ENCODE measurements at regions not wholly inside any gene's neighbourhood (a gene's known extent, or its start where the extent isn't known, plus 50 kb on each side); places are given as distances from the start of the nearest gene placed in this dataset.

DNA sequence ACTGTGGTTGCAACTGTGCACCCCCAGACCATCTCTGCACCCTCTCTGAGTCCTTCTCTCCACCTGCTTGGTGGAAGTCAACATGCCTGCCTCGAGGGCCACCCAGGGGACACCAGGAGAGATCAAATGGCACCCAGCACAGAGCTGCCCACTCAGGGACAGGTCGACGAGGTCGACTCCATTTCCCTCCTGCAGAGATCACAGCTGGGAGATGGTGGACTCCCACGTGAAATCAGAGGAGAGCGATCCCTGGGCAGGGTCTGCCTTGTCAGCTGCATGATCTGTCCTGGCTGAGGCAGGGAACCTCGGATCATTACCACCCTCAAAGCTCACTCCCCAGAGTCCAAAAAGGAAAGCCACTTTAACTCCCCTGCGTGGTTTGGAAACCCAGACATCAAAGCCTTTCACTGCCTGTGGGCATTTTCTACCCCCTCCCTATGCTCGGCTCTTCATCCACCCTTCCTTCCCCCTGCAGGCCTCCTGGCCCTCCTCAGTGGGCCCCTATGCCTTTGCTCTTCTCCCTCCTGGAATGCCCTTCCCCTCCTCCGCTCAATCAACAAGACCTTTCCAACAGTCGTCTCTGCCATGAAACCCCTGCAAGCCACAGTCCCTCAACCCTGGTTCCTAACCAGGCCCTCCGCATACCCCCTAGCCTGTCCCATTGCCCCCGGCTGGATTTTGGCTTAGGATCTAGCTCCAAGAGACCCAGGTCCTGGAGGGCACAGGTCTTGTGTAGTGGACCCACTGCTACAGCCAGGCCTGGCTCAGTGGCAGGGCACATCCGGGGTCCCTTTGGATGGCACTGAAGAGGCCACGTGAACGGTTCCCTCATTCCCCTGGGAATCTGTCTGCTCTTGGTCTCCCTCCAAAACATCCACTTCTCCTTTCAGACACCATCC lies 103.8 kb upstream of the RPL38 start:
- Histone ChIP-seq H3K4me1 (ENCODE audit: control insufficient read depth, low read depth, low read length) (no peaks in the 10 kb centered on the region), H3K79me1 (ENCODE audit: low read length) (no peaks in the 10 kb centered on the region), H3K18ac (ENCODE audit: low read length) (no peak overlapping the region), H3K4ac (ENCODE audit: low read depth, low read length) (no peak overlapping the region), H3K23ac (ENCODE audit: low read length) (no peak overlapping the region), H3K36me3 (ENCODE audit: control insufficient read depth, insufficient read depth, low read length) (no peaks in the 10 kb centered on the region), H3K4me3 (ENCODE audit: low read length) (no peak overlapping the region), H2BK5ac (ENCODE audit: low read length) (no peak overlapping the region), H2BK15ac (replicated peaks; ENCODE audit: low read depth) (no peak overlapping the region), H3K27ac (ENCODE audit: low read depth, low read length) (no peak overlapping the region), H4K8ac (ENCODE audit: low read depth, low read length) (no peak overlapping the region), H2AK5ac (ENCODE audit: low read length) (no peak overlapping the region), H4K5ac (ENCODE audit: low read length) (no peak overlapping the region), H2BK120ac (ENCODE audit: low read depth, low read length) (no peak overlapping the region), H3K56ac (ENCODE audit: low read length) (no peak overlapping the region), H3K9ac (ENCODE audit: low read length) (no peak overlapping the region), H3K79me2 (ENCODE audit: control insufficient read depth, insufficient read depth, low read length) (no peaks in the 10 kb centered on the region), H3K27me3 (ENCODE audit: insufficient read depth, low read length, poor library complexity) (no peaks in the 10 kb centered on the region), H3K4me2 (ENCODE audit: low read length) (no peak overlapping the region)
- WGBS (ENCODE audit: extremely low coverage, insufficient coverage, low lambda C conversion rate) = no CpG with 5 or more reads among the region's 16 CpGs
- DNase-seq = no peak

- Histone ChIP-seq H3K4ac (ENCODE audit: low read depth, low read length) (no peak overlapping the region), H2BK15ac (replicated peaks; ENCODE audit: low read depth) (no peak overlapping the region), H3K4me2 (ENCODE audit: low read length) (no peak overlapping the region), H3K4me3 (ENCODE audit: low read length) (no peak overlapping the region), H3K9ac (ENCODE audit: low read length) (no peak overlapping the region), H3K18ac (ENCODE audit: low read length) (no peak overlapping the region), H3K79me1 (ENCODE audit: low read length) (no peaks in the 10 kb centered on the region), H4K8ac (ENCODE audit: low read depth, low read length) (no peak overlapping the region), H3K27ac (ENCODE audit: low read depth, low read length) (no peak overlapping the region), H3K27me3 (ENCODE audit: insufficient read depth, low read length, poor library complexity) (no peaks in the 10 kb centered on the region), H3K4me1 (ENCODE audit: control insufficient read depth, low read depth, low read length) (peaks cover 7% of the 10 kb centered on the region), H3K79me2 (ENCODE audit: control insufficient read depth, insufficient read depth, low read length) (no peaks in the 10 kb centered on the region), H4K5ac (ENCODE audit: low read length) (no peak overlapping the region), H3K56ac (ENCODE audit: low read length) (no peak overlapping the region), H2BK5ac (ENCODE audit: low read length) (no peak overlapping the region), H3K23ac (ENCODE audit: low read length) (no peak overlapping the region), H2AK5ac (ENCODE audit: low read length) (no peak overlapping the region), H2BK120ac (ENCODE audit: low read depth, low read length) (no peak overlapping the region), H3K36me3 (ENCODE audit: control insufficient read depth, insufficient read depth, low read length) (no peaks in the 10 kb centered on the region)
- DNase-seq = no peak
- no CpG with 5 or more reads among the region's 5 CpGs for WGBS (ENCODE audit: extremely low coverage, insufficient coverage, low lambda C conversion rate)
Measured at GRCh38 chr17:74104921-74105320, 98.6 kb upstream of the RPL38 start.

GRCh38 chr17:74107107-74107506 lies 96.4 kb upstream of the RPL38 start:
- Histone ChIP-seq H3K9ac (ENCODE audit: low read length) (no peak overlapping the region), H3K4me1 (ENCODE audit: control insufficient read depth, low read depth, low read length) (peaks cover 7% of the 10 kb centered on the region), H2AK5ac (ENCODE audit: low read length) (peak overlapping the region; percentile 12), H3K4me3 (ENCODE audit: low read length) (no peak overlapping the region), H4K5ac (ENCODE audit: low read length) (no peak overlapping the region), H3K4me2 (ENCODE audit: low read length) (no peak overlapping the region), H3K79me2 (ENCODE audit: control insufficient read depth, insufficient read depth, low read length) (no peaks in the 10 kb centered on the region), H3K18ac (ENCODE audit: low read length) (no peak overlapping the region), H2BK5ac (ENCODE audit: low read length) (no peak overlapping the region), H4K8ac (ENCODE audit: low read depth, low read length) (no peak overlapping the region), H3K27me3 (ENCODE audit: insufficient read depth, low read length, poor library complexity) (no peaks in the 10 kb centered on the region), H3K56ac (ENCODE audit: low read length) (no peak overlapping the region), H3K4ac (ENCODE audit: low read depth, low read length) (no peak overlapping the region), H3K27ac (ENCODE audit: low read depth, low read length) (no peak overlapping the region), H3K36me3 (ENCODE audit: control insufficient read depth, insufficient read depth, low read length) (no peaks in the 10 kb centered on the region), H2BK120ac (ENCODE audit: low read depth, low read length) (no peak overlapping the region), H2BK15ac (replicated peaks; ENCODE audit: low read depth) (no peak overlapping the region), H3K79me1 (ENCODE audit: low read length) (no peaks in the 10 kb centered on the region), H3K23ac (ENCODE audit: low read length) (no peak overlapping the region)
- no peak for DNase-seq
- WGBS (ENCODE audit: extremely low coverage, insufficient coverage, low lambda C conversion rate) = no CpG with 5 or more reads among the region's 15 CpGs

GRCh38 chr17:74108126-74108705 lies 95.3 kb upstream of the RPL38 start:
- H2AK5ac ChIP-seq (ENCODE audit: low read length) = no peak overlapping the region
- H2BK5ac ChIP-seq (ENCODE audit: low read length) = no peak overlapping the region
- peak; percentile 72 for DNase-seq
- H3K79me2 ChIP-seq (ENCODE audit: control insufficient read depth, insufficient read depth, low read length) = no peaks in the 10 kb centered on the region
- H2BK15ac ChIP-seq (replicated peaks; ENCODE audit: low read depth) = no peak overlapping the region
- H3K36me3 ChIP-seq (ENCODE audit: control insufficient read depth, insufficient read depth, low read length) = no peaks in the 10 kb centered on the region
- no peak overlapping the region for H3K27ac ChIP-seq (ENCODE audit: low read depth, low read length)
- H2BK120ac ChIP-seq (ENCODE audit: low read depth, low read length) = no peak overlapping the region
- no peak overlapping the region for H3K9ac ChIP-seq (ENCODE audit: low read length)
- no peak overlapping the region for H3K4ac ChIP-seq (ENCODE audit: low read depth, low read length)
- H3K27me3 ChIP-seq (ENCODE audit: insufficient read depth, low read length, poor library complexity) = no peaks in the 10 kb centered on the region
- no peaks in the 10 kb centered on the region for H3K79me1 ChIP-seq (ENCODE audit: low read length)
- no peak overlapping the region for H4K5ac ChIP-seq (ENCODE audit: low read length)
- H3K4me1 ChIP-seq (ENCODE audit: control insufficient read depth, low read depth, low read length) = peaks cover 7% of the 10 kb centered on the region
- no peak overlapping the region for H4K8ac ChIP-seq (ENCODE audit: low read depth, low read length)
- H3K56ac ChIP-seq (ENCODE audit: low read length) = peak overlapping the region; percentile 54
- no peak overlapping the region for H3K4me3 ChIP-seq (ENCODE audit: low read length)
- H3K23ac ChIP-seq (ENCODE audit: low read length) = no peak overlapping the region
- H3K4me2 ChIP-seq (ENCODE audit: low read length) = no peak overlapping the region
- no CpG with 5 or more reads among the region's 12 CpGs for WGBS (ENCODE audit: extremely low coverage, insufficient coverage, low lambda C conversion rate)
- no peak overlapping the region for H3K18ac ChIP-seq (ENCODE audit: low read length)

GRCh38 chr17:74110467-74110866 lies 93.0 kb upstream of the RPL38 start:
- WGBS (ENCODE audit: extremely low coverage, insufficient coverage, low lambda C conversion rate) = no CpG with 5 or more reads among the region's 10 CpGs
- no peak overlapping the region for H3K27ac ChIP-seq (ENCODE audit: low read depth, low read length)
- no peak overlapping the region for H3K56ac ChIP-seq (ENCODE audit: low read length)
- no peak for DNase-seq
- no peaks in the 10 kb centered on the region for H3K79me2 ChIP-seq (ENCODE audit: control insufficient read depth, insufficient read depth, low read length)
- H3K9ac ChIP-seq (ENCODE audit: low read length) = no peak overlapping the region
- no peaks in the 10 kb centered on the region for H3K36me3 ChIP-seq (ENCODE audit: control insufficient read depth, insufficient read depth, low read length)
- H3K79me1 ChIP-seq (ENCODE audit: low read length) = no peaks in the 10 kb centered on the region
- peaks cover 7% of the 10 kb centered on the region for H3K4me1 ChIP-seq (ENCODE audit: control insufficient read depth, low read depth, low read length)
- H2BK15ac ChIP-seq (replicated peaks; ENCODE audit: low read depth) = no peak overlapping the region
- H3K4me2 ChIP-seq (ENCODE audit: low read length) = no peak overlapping the region
- no peak overlapping the region for H2BK120ac ChIP-seq (ENCODE audit: low read depth, low read length)
- no peak overlapping the region for H2AK5ac ChIP-seq (ENCODE audit: low read length)
- no peak overlapping the region for H3K4me3 ChIP-seq (ENCODE audit: low read length)
- H4K5ac ChIP-seq (ENCODE audit: low read length) = no peak overlapping the region
- H3K23ac ChIP-seq (ENCODE audit: low read length) = no peak overlapping the region
- no peaks in the 10 kb centered on the region for H3K27me3 ChIP-seq (ENCODE audit: insufficient read depth, low read length, poor library complexity)
- H2BK5ac ChIP-seq (ENCODE audit: low read length) = no peak overlapping the region
- H4K8ac ChIP-seq (ENCODE audit: low read depth, low read length) = no peak overlapping the region
- no peak overlapping the region for H3K18ac ChIP-seq (ENCODE audit: low read length)
- H3K4ac ChIP-seq (ENCODE audit: low read depth, low read length) = no peak overlapping the region

Data from mesendoderm (in vitro differentiated cells).